ENCODE measurements at regions not wholly inside any gene's neighbourhood (a gene's known extent, or its start where the extent isn't known, plus 50 kb on each side); places are given as distances from the start of the nearest gene placed in this dataset.

GRCh38 chr1:208496467-208497371, 252.5 kb upstream of the PLXNA2 start:
- no peaks in the 10 kb centered on the region; the same call in 1 of the 2 replicates for H3K9me3 Mint-ChIP-seq
- H3K36me3 Mint-ChIP-seq (ENCODE audit: low read depth) = no peaks in the 10 kb centered on the region
- no peaks in the 10 kb centered on the region; the same call in none of the 2 replicates for H3K27me3 Mint-ChIP-seq (ENCODE audit: insufficient read depth)
- no peak for TF ChIP-seq CTCF (IDR thresholded peaks at IDR 0.05)
- H3K27ac Mint-ChIP-seq = no peak overlapping the region
- no peak for DNase-seq
- H3K4me3 Mint-ChIP-seq = no peak overlapping the region
- no peaks in the 10 kb centered on the region for H3K4me1 Mint-ChIP-seq (ENCODE audit: low read depth)

- no peak overlapping the region for H3K27ac Mint-ChIP-seq
- no peaks in the 10 kb centered on the region for H3K36me3 Mint-ChIP-seq (ENCODE audit: low read depth)
- no peak for TF ChIP-seq CTCF (IDR thresholded peaks at IDR 0.05)
- no peaks in the 10 kb centered on the region for H3K4me1 Mint-ChIP-seq (ENCODE audit: low read depth)
- no peak for DNase-seq
- H3K9me3 Mint-ChIP-seq = no peaks in the 10 kb centered on the region; the same call in 1 of the 2 replicates
- H3K27me3 Mint-ChIP-seq (ENCODE audit: insufficient read depth) = no peaks in the 10 kb centered on the region; the same call in none of the 2 replicates
- no peak overlapping the region for H3K4me3 Mint-ChIP-seq
These were observed 253.8 kb upstream of the PLXNA2 start for GRCh38 chr1:208497866-208498541.

- H3K9me3 Mint-ChIP-seq = no peaks in the 10 kb centered on the region; the same call in 1 of the 2 replicates
- no peaks in the 10 kb centered on the region; the same call in none of the 2 replicates for H3K27me3 Mint-ChIP-seq (ENCODE audit: insufficient read depth)
- H3K27ac Mint-ChIP-seq = no peak overlapping the region
- no peaks in the 10 kb centered on the region for H3K36me3 Mint-ChIP-seq (ENCODE audit: low read depth)
- no peak overlapping the region for H3K4me3 Mint-ChIP-seq
- no peak for DNase-seq
- no peaks in the 10 kb centered on the region for H3K4me1 Mint-ChIP-seq (ENCODE audit: low read depth)
- TF ChIP-seq CTCF (IDR thresholded peaks at IDR 0.05) = no peak
These were observed 254.8 kb upstream of the PLXNA2 start for GRCh38 chr1:208499026-208499425.

- no peak for TF ChIP-seq CTCF (IDR thresholded peaks at IDR 0.05)
- H3K9me3 Mint-ChIP-seq = peaks cover 5% of the 10 kb centered on the region; the same call in 1 of the 2 replicates
- no peak overlapping the region for H3K27ac Mint-ChIP-seq
- no peak overlapping the region for H3K4me3 Mint-ChIP-seq
- H3K36me3 Mint-ChIP-seq (ENCODE audit: low read depth) = no peaks in the 10 kb centered on the region
- H3K27me3 Mint-ChIP-seq (ENCODE audit: insufficient read depth) = no peaks in the 10 kb centered on the region; the same call in none of the 2 replicates
- no peak for DNase-seq
- no peaks in the 10 kb centered on the region for H3K4me1 Mint-ChIP-seq (ENCODE audit: low read depth)
These were observed 255.4 kb upstream of the PLXNA2 start for GRCh38 chr1:208499601-208500000.

GRCh38 chr1:208500375-208500774, 256.2 kb upstream of the PLXNA2 start:
- Mint-ChIP-seq H3K4me1 (ENCODE audit: low read depth) (no peaks in the 10 kb centered on the region), H3K27ac (no peak overlapping the region), H3K4me3 (no peak overlapping the region), H3K9me3 (peaks cover 9% of the 10 kb centered on the region), H3K36me3 (ENCODE audit: low read depth) (no peaks in the 10 kb centered on the region), H3K27me3 (ENCODE audit: insufficient read depth) (peaks cover 1% of the 10 kb centered on the region)
- no peak for DNase-seq
- no peak for TF ChIP-seq CTCF (IDR thresholded peaks at IDR 0.05)

All from HFFc6 (cell line).